ENCODE measurements at regions not wholly inside any gene's neighbourhood (a gene's known extent, or its start where the extent isn't known, plus 50 kb on each side); places are given as distances from the start of the nearest gene placed in this dataset.
A peak's percentile ranks its signal among the peaks of the same experiment; 100 is the strongest.

- Histone ChIP-seq H3K9ac (ENCODE audit: extremely low read depth, low read length, poor library complexity, severe bottlenecking) (no peak overlapping the region), H3K4me1 (ENCODE audit: control insufficient read depth, insufficient read depth, low read length) (no peaks in the 10 kb centered on the region), H3K36me3 (ENCODE audit: control insufficient read depth, insufficient read depth, low read length) (no peaks in the 10 kb centered on the region), H3K4me3 (ENCODE audit: low read length) (no peak overlapping the region), H3K27ac (ENCODE audit: low read depth, low read length) (peak overlapping the region; percentile 83), H3K9me3 (ENCODE audit: control insufficient read depth, low read length) (peaks cover 9% of the 10 kb centered on the region), H3K27me3 (ENCODE audit: control insufficient read depth, insufficient read depth, low read length, poor library complexity, severe bottlenecking) (peaks cover 78% of the 10 kb centered on the region)
- H3K4me1 Mint-ChIP-seq, result peaks cover 9% of the 10 kb centered on the region
- H3K9me3 Mint-ChIP-seq, result peaks cover 3% of the 10 kb centered on the region
- no peak overlapping the region for H3K4me3 Mint-ChIP-seq
- no peaks in the 10 kb centered on the region for H3K36me3 Mint-ChIP-seq (ENCODE audit: low read depth)
- WGBS, 2 experiments (ENCODE audit: insufficient coverage in 1 of 2, insufficient read length in 1 of 2), result 93% methylated on average over 2 of the region's 2 CpGs; no CpG with 5 or more reads in 1 of the 2 experiments
- peaks cover 84% of the 10 kb centered on the region for H3K27me3 Mint-ChIP-seq (ENCODE audit: insufficient read depth)
- no peak for DNase-seq
- no peak overlapping the region for H3K27ac Mint-ChIP-seq
- TF ChIP-seq CTCF (conservative IDR thresholded peaks at IDR 0.05), result no peak
Observed at GRCh38 chr18:2172881-2173280, 398.4 kb downstream of the METTL4 start.

GRCh38 chr18:2173486-2173885 lies 397.8 kb downstream of the METTL4 start:
- WGBS, 2 experiments (ENCODE audit: insufficient coverage in 1 of 2, insufficient read length in 1 of 2), result 50 to 72% methylated on average over 4 of the region's 4 CpGs
- no peaks in the 10 kb centered on the region for H3K36me3 ChIP-seq (ENCODE audit: control insufficient read depth, insufficient read depth, low read length)
- Mint-ChIP-seq H3K27me3 (ENCODE audit: insufficient read depth) (peaks cover 85% of the 10 kb centered on the region), H3K27ac (no peak overlapping the region), H3K4me3 (no peak overlapping the region), H3K36me3 (ENCODE audit: low read depth) (no peaks in the 10 kb centered on the region), H3K4me1 (peaks cover 9% of the 10 kb centered on the region), H3K9me3 (peaks cover 3% of the 10 kb centered on the region)
- no peak for TF ChIP-seq CTCF (conservative IDR thresholded peaks at IDR 0.05)
- peaks cover 14% of the 10 kb centered on the region for H3K9me3 ChIP-seq (ENCODE audit: control insufficient read depth, low read length)
- H3K27me3 ChIP-seq (ENCODE audit: control insufficient read depth, insufficient read depth, low read length, poor library complexity, severe bottlenecking), result peaks cover 82% of the 10 kb centered on the region
- peak overlapping the region; percentile 83 for H3K27ac ChIP-seq (ENCODE audit: low read depth, low read length)
- H3K9ac ChIP-seq (ENCODE audit: extremely low read depth, low read length, poor library complexity, severe bottlenecking), result no peak overlapping the region
- no peaks in the 10 kb centered on the region for H3K4me1 ChIP-seq (ENCODE audit: control insufficient read depth, insufficient read depth, low read length)
- H3K4me3 ChIP-seq (ENCODE audit: low read length), result no peak overlapping the region
- DNase-seq, result peak; percentile 47

- Mint-ChIP-seq H3K27me3 (ENCODE audit: insufficient read depth) (peaks cover 88% of the 10 kb centered on the region), H3K27ac (no peak overlapping the region), H3K9me3 (peaks cover 11% of the 10 kb centered on the region), H3K36me3 (ENCODE audit: low read depth) (no peaks in the 10 kb centered on the region), H3K4me1 (peaks cover 9% of the 10 kb centered on the region), H3K4me3 (no peak overlapping the region)
- H3K9ac ChIP-seq (ENCODE audit: extremely low read depth, low read length, poor library complexity, severe bottlenecking), result no peak overlapping the region
- no peaks in the 10 kb centered on the region for H3K36me3 ChIP-seq (ENCODE audit: control insufficient read depth, insufficient read depth, low read length)
- no peak for TF ChIP-seq CTCF (conservative IDR thresholded peaks at IDR 0.05)
- peaks cover 59% of the 10 kb centered on the region for H3K27me3 ChIP-seq (ENCODE audit: control insufficient read depth, insufficient read depth, low read length, poor library complexity, severe bottlenecking)
- H3K4me1 ChIP-seq (ENCODE audit: control insufficient read depth, insufficient read depth, low read length), result no peaks in the 10 kb centered on the region
- WGBS, 2 experiments (ENCODE audit: insufficient coverage in 1 of 2, insufficient read length in 1 of 2), result 98 to 100% methylated on average over 2 to 5 of the region's 5 CpGs
- DNase-seq, result no peak
- H3K4me3 ChIP-seq (ENCODE audit: low read length), result no peak overlapping the region
- H3K27ac ChIP-seq (ENCODE audit: low read depth, low read length), result no peak overlapping the region
- H3K9me3 ChIP-seq (ENCODE audit: control insufficient read depth, low read length), result peaks cover 31% of the 10 kb centered on the region
Observed at GRCh38 chr18:2178036-2178435, 393.3 kb downstream of the METTL4 start.
